Stomach (tissue), 8 donors: ENCODE measurements at regions not wholly inside any gene's neighbourhood (a gene's known extent, or its start where the extent isn't known, plus 50 kb on each side); places are given as distances from the start of the nearest gene placed in this dataset.

Source experiments
- DNase-seq, 2 donors: peaks; one replicate each; pipeline versions ENCODE4 v3.0.0 to v3.0.0-alpha.2; 2013 to 2019
- H3K27ac ChIP-seq, 5 donors: fragments of 200-600 bp in 4 of 5; sonication (generic) in 4 of 5; one replicate each; pipeline ENCODE4 v1.5.1; 2013 to 2019; ENCODE audit warnings: mild to moderate bottlenecking in 1 of 5, moderate library complexity in 1 of 5
- H3K27me3 ChIP-seq, 3 donors: fragments of 200-600 bp; sonication (generic); one replicate each; pipeline ENCODE4 v1.5.1; 2017 to 2019; ENCODE audit warnings: mixed run types in 1 of 3
- H3K36me3 ChIP-seq, 4 donors: fragments of 200-600 bp; sonication (generic); 1 replicate in 3 of 4; 2 replicates in 1 of 4; pipeline ENCODE4 v1.5.1; 2016 to 2019
- H3K4me1 ChIP-seq, 4 donors: fragments of 200-600 bp; sonication (generic); one replicate each; pipeline ENCODE4 v1.5.1; 2016 to 2019
- H3K4me3 ChIP-seq, 4 donors: fragments of 200-600 bp; sonication (generic) in 3 of 4; one replicate each; pipeline ENCODE4 v1.5.1; 2016 to 2019; ENCODE audit warnings: mild to moderate bottlenecking in 1 of 4
- H3K9me3 ChIP-seq, 4 donors: fragments of 200-600 bp; sonication (generic); one replicate each; pipeline ENCODE4 v1.5.1; 2016 to 2019
- EP300 ChIP-seq: sonication (generic); formaldehyde crosslinking; IDR thresholded peaks from one replicate; pipeline ENCODE4 v1.6.1; 2017; ENCODE audit warnings: antibody characterized with exemption
- POLR2A ChIP-seq, 4 donors: fragments of 450-650 bp; IDR thresholded peaks; one replicate each; pipeline ENCODE4 v1.6.1; 2016; ENCODE audit warnings: antibody characterized with exemption in 4 of 4, control low read depth in 2 of 4, mild to moderate bottlenecking in 1 of 4, moderate library complexity in 1 of 4
- POLR2AphosphoS5 ChIP-seq, 3 donors: sonication (generic); formaldehyde crosslinking; IDR thresholded peaks; one replicate each; pipeline ENCODE4 v1.6.1; 2016; ENCODE audit warnings: antibody characterized with exemption in 3 of 3
- WGBS, 5 donors: extraction: QIAGEN DNeasy Blood & Tissue Kit in 3 of 5; methylation state at CpG; one replicate each; pipeline versions ENCODE4 v1.1.5 to v1.1.7; 2013 to 2018; 5-methylcytosine and 5-hydroxymethylcytosine counted together
- intact Hi-C: fragments of 100-400 bp; cut with DNase I; formaldehyde crosslinking; loops from one replicate; pipeline ENCODE4 v1.15.1; 2023; ENCODE audit warnings: low total_unique reads
- small RNA-seq, 4 donors: library from RNA; depleted of rRNA; stranded (forward); fragments of <200 nt; gene quantifications; one replicate each; pipeline ENCODE3, GENCODE V24; 2016
- TF ChIP-seq, protein P1 (sequence below), 7 experiments: fragments of 450-650 bp in 4 of 7; fragments of 200-600 bp in 3 of 7; sonication (generic) in 3 of 7; IDR thresholded peaks; one replicate each; pipeline ENCODE4 v1.5.1; 2016 to 2019; ENCODE audit warnings: antibody characterized with exemption in 7 of 7, control low read depth in 2 of 7, mild to moderate bottlenecking in 1 of 7
- donor health status: healthy with polysubstance abuse.
- donor health status: Bipolar disorder and iron deficiency.
- donor health status: healthy.

DNA sequence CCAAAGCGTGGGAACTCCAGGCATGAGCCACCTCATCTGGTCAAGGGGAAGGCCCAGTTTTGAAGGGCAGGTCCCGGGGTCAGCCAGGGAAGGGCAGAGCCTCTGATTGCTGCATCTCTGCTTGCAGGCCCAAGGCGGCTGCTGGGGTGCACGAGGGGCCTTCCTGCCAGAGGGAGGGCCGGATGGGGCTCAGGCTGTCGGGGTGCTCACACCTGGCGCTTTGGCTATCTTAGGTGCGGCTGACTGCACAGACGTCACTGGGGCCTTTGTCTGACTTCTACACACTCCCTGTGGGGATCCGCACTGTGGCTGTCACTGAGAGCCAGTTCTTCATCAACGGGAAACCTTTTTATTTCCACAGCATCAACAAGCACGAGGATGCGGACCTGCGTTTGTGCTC lies 68.7 kb downstream of the ZNF727 start:
- Histone ChIP-seq H3K27ac (no peak overlapping the region), H3K27me3 (no peaks in the 10 kb centered on the region), H3K9me3 (peaks cover 0 to 53% (median 10%) of the 10 kb centered on the region in 4 donors), H3K4me3 (no peak overlapping the region), H3K4me1 (no peaks in the 10 kb centered on the region), H3K36me3 (no peaks in the 10 kb centered on the region)
- intact Hi-C loops = no loop called here
- DNase-seq = no peak
- 83 to 89% (median 86%) methylated on average over 10 to 14 of the region's 14 CpGs for WGBS, 5 donors
- no peak for TF ChIP-seq POLR2AphosphoS5 (IDR thresholded peaks at IDR 0.05)
- TF ChIP-seq POLR2A (IDR thresholded peaks at IDR 0.05) = no peak
- TF ChIP-seq EP300 = no peak
- TF ChIP-seq, protein P1, sequence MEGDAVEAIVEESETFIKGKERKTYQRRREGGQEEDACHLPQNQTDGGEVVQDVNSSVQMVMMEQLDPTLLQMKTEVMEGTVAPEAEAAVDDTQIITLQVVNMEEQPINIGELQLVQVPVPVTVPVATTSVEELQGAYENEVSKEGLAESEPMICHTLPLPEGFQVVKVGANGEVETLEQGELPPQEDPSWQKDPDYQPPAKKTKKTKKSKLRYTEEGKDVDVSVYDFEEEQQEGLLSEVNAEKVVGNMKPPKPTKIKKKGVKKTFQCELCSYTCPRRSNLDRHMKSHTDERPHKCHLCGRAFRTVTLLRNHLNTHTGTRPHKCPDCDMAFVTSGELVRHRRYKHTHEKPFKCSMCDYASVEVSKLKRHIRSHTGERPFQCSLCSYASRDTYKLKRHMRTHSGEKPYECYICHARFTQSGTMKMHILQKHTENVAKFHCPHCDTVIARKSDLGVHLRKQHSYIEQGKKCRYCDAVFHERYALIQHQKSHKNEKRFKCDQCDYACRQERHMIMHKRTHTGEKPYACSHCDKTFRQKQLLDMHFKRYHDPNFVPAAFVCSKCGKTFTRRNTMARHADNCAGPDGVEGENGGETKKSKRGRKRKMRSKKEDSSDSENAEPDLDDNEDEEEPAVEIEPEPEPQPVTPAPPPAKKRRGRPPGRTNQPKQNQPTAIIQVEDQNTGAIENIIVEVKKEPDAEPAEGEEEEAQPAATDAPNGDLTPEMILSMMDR (IDR thresholded peaks at IDR 0.05) = no peak

DNA sequence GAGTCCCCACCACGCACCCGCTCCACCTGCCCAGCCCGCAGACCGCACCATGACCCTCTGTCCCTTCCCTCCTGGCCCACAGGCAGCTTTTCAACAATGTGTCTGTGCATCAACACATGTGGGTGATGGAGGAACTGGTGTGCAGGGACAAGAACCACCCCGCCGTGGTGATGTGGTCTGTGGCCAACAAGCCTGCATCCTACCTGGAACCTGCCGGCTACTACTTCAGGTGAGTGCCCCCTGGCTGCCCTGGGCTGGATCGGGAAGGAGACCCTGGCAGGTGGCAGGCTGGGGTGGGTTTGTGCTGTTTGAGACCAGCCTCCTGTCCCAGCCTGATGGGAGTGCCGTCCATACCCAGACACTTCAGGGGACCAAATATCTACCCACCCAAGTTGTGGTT lies 69.6 kb downstream of the ZNF727 start:
- intact Hi-C loops = no loop called here
- WGBS, 5 donors = 89 to 96% (median 91%) methylated on average over 7 to 9 of the region's 9 CpGs
- H3K4me3 ChIP-seq = no peak overlapping the region
- no peaks in the 10 kb centered on the region for H3K36me3 ChIP-seq
- no peak overlapping the region for H3K27ac ChIP-seq
- DNase-seq = no peak
- H3K27me3 ChIP-seq = no peaks in the 10 kb centered on the region
- TF ChIP-seq POLR2AphosphoS5 (IDR thresholded peaks at IDR 0.05) (no peak), POLR2A (IDR thresholded peaks at IDR 0.05) (no peak), EP300 (no peak)
- TF ChIP-seq, protein P1 (IDR thresholded peaks at IDR 0.05) = no peak
- H3K9me3 ChIP-seq = peaks cover 0 to 57% (median 18%) of the 10 kb centered on the region in 4 donors
- H3K4me1 ChIP-seq = no peaks in the 10 kb centered on the region

DNA sequence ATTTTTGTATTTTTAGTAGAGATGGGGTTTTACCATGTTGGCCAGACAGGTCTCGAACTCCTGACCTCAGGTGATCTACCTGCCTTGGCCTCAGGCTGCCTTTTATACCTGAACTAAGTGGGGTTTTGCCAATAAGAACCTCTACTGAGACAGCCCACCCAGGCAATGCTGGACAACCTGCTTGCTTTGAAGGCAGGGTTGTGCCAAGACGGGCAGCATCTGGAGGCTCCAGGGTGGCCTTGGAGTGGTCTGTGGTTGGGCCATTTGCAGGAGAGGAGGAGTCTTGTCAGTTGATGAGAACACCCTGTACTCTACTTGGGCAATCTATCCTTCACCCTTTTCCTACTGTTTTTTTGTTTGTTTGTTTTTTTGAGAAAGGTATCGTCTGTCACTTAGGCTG lies 75.3 kb upstream of the ZNF735 start:
- no peak overlapping the region for H3K4me3 ChIP-seq
- TF ChIP-seq POLR2AphosphoS5 (IDR thresholded peaks at IDR 0.05) = no peak
- TF ChIP-seq EP300 = no peak
- TF ChIP-seq, protein P1 (IDR thresholded peaks at IDR 0.05) = no peak
- no peak for TF ChIP-seq POLR2A (IDR thresholded peaks at IDR 0.05)
- DNase-seq = no peak
- H3K4me1 ChIP-seq = no peaks in the 10 kb centered on the region
- peaks cover 0 to 95% (median 63%) of the 10 kb centered on the region in 4 donors for H3K9me3 ChIP-seq
- no peaks in the 10 kb centered on the region for H3K27me3 ChIP-seq
- intact Hi-C loops = no loop called here
- WGBS, 5 donors = 51 to 76% (median 67%) methylated on average over 3 of the region's 3 CpGs
- H3K36me3 ChIP-seq = no peaks in the 10 kb centered on the region
- H3K27ac ChIP-seq = no peak overlapping the region

Small RNA genes in the stretch of these regions (small RNA-seq; reads per million reads assigned to genes)
- gene MTND4LP2 = 0 reads per million in 4 donors
